ENCODE measurements at regions not wholly inside any gene's neighbourhood (a gene's known extent, or its start where the extent isn't known, plus 50 kb on each side); places are given as distances from the start of the nearest gene placed in this dataset.

GRCh38 chr10:79007421-79008319 lies 61.1 kb upstream of the ZMIZ1 start:
- DNase-seq, result no peak

GRCh38 chr10:79009145-79009544 lies 59.6 kb upstream of the ZMIZ1 start:
- DNase-seq, result no peak

- no peak for DNase-seq
These were observed 56.2 kb upstream of the ZMIZ1 start for GRCh38 chr10:79012567-79012966.

- DNase-seq, result no peak
These were observed 55.3 kb upstream of the ZMIZ1 start for GRCh38 chr10:79013406-79013987.

GRCh38 chr10:79014796-79015195 lies 54.0 kb upstream of the ZMIZ1 start:
- DNase-seq, result no peak

- DNase-seq, result no peak
These were observed 50.8 kb upstream of the ZMIZ1 start for GRCh38 chr10:79017882-79018520.

- DNase-seq, result no peak
These were observed 50.2 kb upstream of the ZMIZ1 start for GRCh38 chr10:79018521-79019011.
